Spleen (tissue), 11 donors: ENCODE measurements at regions not wholly inside any gene's neighbourhood (a gene's known extent, or its start where the extent isn't known, plus 50 kb on each side); places are given as distances from the start of the nearest gene placed in this dataset.

Source experiments
- DNase-seq: peaks from one replicate; pipeline ENCODE4 v3.0.0-alpha.2; 2020
- H3K27ac ChIP-seq, 8 donors: fragments of 200-600 bp; sonication (generic) in 7 of 8; 1 replicate in 4 of 8; 2 replicates in 4 of 8; pipeline versions ENCODE4 v1.5.0 to v1.8.0; 2016 to 2021; ENCODE audit warnings: inconsistent platforms in 4 of 8, mild to moderate bottlenecking in 4 of 8, moderate library complexity in 1 of 8
- H3K27me3 ChIP-seq, 7 donors: fragments of 200-600 bp; sonication (generic) in 6 of 7; replicated peaks in 1 of 7; 1 replicate in 4 of 7; 2 replicates in 3 of 7; pipeline versions ENCODE4 v1.5.0 to v1.8.0; 2016 to 2021; ENCODE audit warnings: inconsistent platforms in 3 of 7, mild to moderate bottlenecking in 1 of 7
- H3K36me3 ChIP-seq, 6 donors: fragments of 200-600 bp; sonication (generic) in 5 of 6; 1 replicate in 4 of 6; 2 replicates in 2 of 6; pipeline versions ENCODE4 v1.5.0 to v1.8.0; 2016 to 2021; ENCODE audit warnings: inconsistent platforms in 2 of 6
- H3K4me1 ChIP-seq, 6 donors: fragments of 200-600 bp; sonication (generic) in 5 of 6; 1 replicate in 3 of 6; 2 replicates in 3 of 6; pipeline versions ENCODE4 v1.5.0 to v1.8.0; 2016 to 2021; ENCODE audit warnings: inconsistent platforms in 3 of 6
- H3K4me3 ChIP-seq, 8 donors: fragments of 200-600 bp; sonication (generic) in 7 of 8; 1 replicate in 4 of 8; 2 replicates in 4 of 8; pipeline versions ENCODE4 v1.5.0 to v1.8.0; 2016 to 2021; ENCODE audit warnings: inconsistent platforms in 4 of 8, mild to moderate bottlenecking in 4 of 8, moderate library complexity in 2 of 8
- H3K9me3 ChIP-seq, 8 donors: fragments of 200-600 bp; sonication (generic) in 7 of 8; 1 replicate in 4 of 8; 2 replicates in 4 of 8; pipeline versions ENCODE4 v1.5.0 to v1.8.0; 2016 to 2021; ENCODE audit warnings: inconsistent platforms in 4 of 8
- CTCF ChIP-seq, 11 experiments: fragments of 200-600 bp in 7 of 11; fragments of 450-650 bp in 4 of 11; sonication (generic) in 4 of 11; IDR thresholded peaks in 8 of 11; conservative IDR thresholded peaks in 3 of 11; 1 replicate in 7 of 11; 2 replicates in 4 of 11; pipeline versions ENCODE4 v1.4.0 to v1.8.0; 2016 to 2021; ENCODE audit warnings: antibody characterized with exemption in 11 of 11, inconsistent platforms in 4 of 11, mild to moderate bottlenecking in 1 of 11
- POLR2A ChIP-seq, 3 donors: fragments of 450-650 bp; IDR thresholded peaks; one replicate each; pipeline ENCODE4 v1.5.1; 2017; ENCODE audit warnings: antibody characterized with exemption in 3 of 3, mild to moderate bottlenecking in 1 of 3
- POLR2AphosphoS5 ChIP-seq, 3 donors: sonication (generic); formaldehyde crosslinking; IDR thresholded peaks; one replicate each; pipeline ENCODE4 v1.5.1; 2017; ENCODE audit warnings: antibody characterized with exemption in 3 of 3
- WGBS, 5 donors: extraction: QIAGEN DNeasy Blood & Tissue Kit in 3 of 5; methylation state at CpG; one replicate each; pipeline versions ENCODE4 v1.1.5 to v1.1.7; 2013 to 2018; 5-methylcytosine and 5-hydroxymethylcytosine counted together
- intact Hi-C: fragments of 100-400 bp; cut with DNase I; formaldehyde crosslinking; loops from one replicate; pipeline ENCODE4 v1.15.0; 2023; ENCODE audit warnings: low total_unique reads
- donor health status: healthy with polysubstance abuse.
- donor health status: DM: no; HTN: no; CAD: no; lungs with moderate emphysema.
- donor health status: DM: no; HTN: no; CAD: no.
- donor health status: Bipolar disorder and iron deficiency.
- donor health status: healthy.
- donor health status: DM: no; HTN: no; CAD: no.
- donor health status: DM: yes; HTN: yes; CAD: no.

GRCh38 chr3:59660852-59661625 is 611.2 kb upstream of the CFAP20DC start:
- Histone ChIP-seq H3K27ac (no peak overlapping the region), H3K4me3 (no peak overlapping the region), H3K9me3 (no peaks in the 10 kb centered on the region), H3K4me1 (no peaks in the 10 kb centered on the region), H3K27me3 (no peaks in the 10 kb centered on the region), H3K36me3 (no peaks in the 10 kb centered on the region)
- DNase-seq = no peak
- WGBS, 5 donors = 80 to 87% (median 85%) methylated on average over 9 of the region's 9 CpGs
- TF ChIP-seq CTCF (IDR thresholded peaks at IDR 0.05 in 8 of 11, conservative IDR thresholded peaks at IDR 0.05 in 3 of 11) (no peak), POLR2A (IDR thresholded peaks at IDR 0.05) (no peak), POLR2AphosphoS5 (IDR thresholded peaks at IDR 0.05) (no peak)
- intact Hi-C loops = no loop called here

GRCh38 chr3:59660376-59660775 is 610.6 kb upstream of the CFAP20DC start:
- intact Hi-C loops = no loop called here
- no peaks in the 10 kb centered on the region for H3K9me3 ChIP-seq
- no peaks in the 10 kb centered on the region for H3K4me1 ChIP-seq
- H3K27ac ChIP-seq = no peak overlapping the region
- H3K4me3 ChIP-seq = no peak overlapping the region
- H3K27me3 ChIP-seq = no peaks in the 10 kb centered on the region
- H3K36me3 ChIP-seq = no peaks in the 10 kb centered on the region
- TF ChIP-seq POLR2AphosphoS5 (IDR thresholded peaks at IDR 0.05) (no peak), CTCF (IDR thresholded peaks at IDR 0.05 in 8 of 11, conservative IDR thresholded peaks at IDR 0.05 in 3 of 11) (no peak), POLR2A (IDR thresholded peaks at IDR 0.05) (no peak)
- DNase-seq = no peak
- WGBS, 5 donors = 59 to 84% (median 77%) methylated on average over 1 of the region's 1 CpG

- TF ChIP-seq CTCF (IDR thresholded peaks at IDR 0.05 in 8 of 11, conservative IDR thresholded peaks at IDR 0.05 in 3 of 11) = no peak
- no peak for TF ChIP-seq POLR2AphosphoS5 (IDR thresholded peaks at IDR 0.05)
- no peak for TF ChIP-seq POLR2A (IDR thresholded peaks at IDR 0.05)
- no peaks in the 10 kb centered on the region for H3K4me1 ChIP-seq
- H3K36me3 ChIP-seq = no peaks in the 10 kb centered on the region
- intact Hi-C loops = no loop called here
- 75 to 100% (median 95%) methylated on average over 1 of the region's 1 CpG for WGBS, 5 donors
- H3K27ac ChIP-seq = no peak overlapping the region
- no peak overlapping the region for H3K4me3 ChIP-seq
- no peaks in the 10 kb centered on the region for H3K27me3 ChIP-seq
- DNase-seq = no peak
- H3K9me3 ChIP-seq = no peaks in the 10 kb centered on the region
These were observed 609.9 kb upstream of the CFAP20DC start for GRCh38 chr3:59659755-59660154.

- TF ChIP-seq POLR2AphosphoS5 (IDR thresholded peaks at IDR 0.05) (no peak), POLR2A (IDR thresholded peaks at IDR 0.05) (no peak), CTCF (IDR thresholded peaks at IDR 0.05 in 8 of 11, conservative IDR thresholded peaks at IDR 0.05 in 3 of 11) (no peak)
- intact Hi-C loops = no loop called here
- no peak for DNase-seq
- no peak overlapping the region for H3K4me3 ChIP-seq
- H3K27ac ChIP-seq = no peak overlapping the region
- H3K27me3 ChIP-seq = no peaks in the 10 kb centered on the region
- 91 to 97% (median 92%) methylated on average over 2 of the region's 2 CpGs for WGBS, 5 donors
- no peaks in the 10 kb centered on the region for H3K9me3 ChIP-seq
- H3K36me3 ChIP-seq = no peaks in the 10 kb centered on the region
- H3K4me1 ChIP-seq = no peaks in the 10 kb centered on the region
These were observed 609.0 kb upstream of the CFAP20DC start for GRCh38 chr3:59658866-59659265.
